ENCODE measurements at regions not wholly inside any gene's neighbourhood (a gene's known extent, or its start where the extent isn't known, plus 50 kb on each side); places are given as distances from the start of the nearest gene placed in this dataset.

DNA sequence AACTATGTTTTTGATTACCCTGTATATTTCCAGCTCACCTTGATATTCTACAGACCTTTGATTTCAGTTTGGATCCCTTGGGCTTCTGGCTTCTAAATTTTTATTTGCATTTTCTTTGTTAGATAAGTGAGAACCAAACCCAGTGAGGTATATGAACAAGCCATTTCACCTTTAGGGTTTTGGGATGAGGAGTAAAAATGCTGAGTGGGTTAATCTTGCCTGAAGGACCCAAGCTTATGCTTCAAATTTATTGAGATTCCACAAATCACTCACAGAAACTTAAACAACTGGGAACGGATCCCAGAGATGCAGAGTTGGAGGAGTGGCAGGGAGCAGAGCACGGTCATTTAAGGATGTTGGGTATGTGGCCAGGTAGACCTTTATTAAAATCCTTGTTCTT, 263.3 kb upstream of the BMP2 start:
- Histone ChIP-seq H3K4me3 (ENCODE audit: low read length) (no peak overlapping the region), H3K9ac (ENCODE audit: low read length) (no peak overlapping the region), H3K9me3 (ENCODE audit: control insufficient read depth, low read length) (peaks cover 10% of the 10 kb centered on the region), H3K4me1 (ENCODE audit: control insufficient read depth, insufficient read depth, low read length) (peaks cover 4% of the 10 kb centered on the region), H3K27me3 (replicated peaks; ENCODE audit: control insufficient read depth, insufficient read depth, low read length) (peaks cover 17% of the 10 kb centered on the region), H3K36me3 (ENCODE audit: control insufficient read depth, insufficient read depth, low read length, severe bottlenecking) (no peaks in the 10 kb centered on the region)
- no peak for DNase-seq (ENCODE audit: low read depth)

DNA sequence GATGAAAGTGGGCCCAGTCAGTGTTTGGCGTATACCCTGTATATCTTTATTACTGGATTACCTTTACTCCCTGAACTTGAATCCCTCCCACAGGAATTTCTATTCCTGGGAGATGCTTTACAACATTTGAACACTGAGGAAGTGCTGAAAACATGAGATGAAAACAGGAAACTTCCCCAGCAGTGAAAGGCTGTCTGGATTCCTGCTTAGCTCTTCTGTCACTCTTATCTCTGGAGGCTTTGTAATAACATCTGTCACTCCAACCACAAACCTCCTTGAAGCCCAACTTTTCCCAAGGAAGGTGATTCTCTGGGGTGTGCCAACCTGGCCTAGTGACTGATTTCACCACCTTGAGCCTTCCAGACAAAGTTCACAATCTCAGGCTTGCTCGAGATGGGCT, 264.5 kb upstream of the BMP2 start:
- peaks cover 20% of the 10 kb centered on the region for H3K27me3 ChIP-seq (replicated peaks; ENCODE audit: control insufficient read depth, insufficient read depth, low read length)
- H3K9me3 ChIP-seq (ENCODE audit: control insufficient read depth, low read length) = peaks cover 3% of the 10 kb centered on the region
- no peak overlapping the region for H3K9ac ChIP-seq (ENCODE audit: low read length)
- no peak overlapping the region for H3K4me3 ChIP-seq (ENCODE audit: low read length)
- H3K36me3 ChIP-seq (ENCODE audit: control insufficient read depth, insufficient read depth, low read length, severe bottlenecking) = no peaks in the 10 kb centered on the region
- DNase-seq (ENCODE audit: low read depth) = no peak
- H3K4me1 ChIP-seq (ENCODE audit: control insufficient read depth, insufficient read depth, low read length) = peaks cover 4% of the 10 kb centered on the region

DNA sequence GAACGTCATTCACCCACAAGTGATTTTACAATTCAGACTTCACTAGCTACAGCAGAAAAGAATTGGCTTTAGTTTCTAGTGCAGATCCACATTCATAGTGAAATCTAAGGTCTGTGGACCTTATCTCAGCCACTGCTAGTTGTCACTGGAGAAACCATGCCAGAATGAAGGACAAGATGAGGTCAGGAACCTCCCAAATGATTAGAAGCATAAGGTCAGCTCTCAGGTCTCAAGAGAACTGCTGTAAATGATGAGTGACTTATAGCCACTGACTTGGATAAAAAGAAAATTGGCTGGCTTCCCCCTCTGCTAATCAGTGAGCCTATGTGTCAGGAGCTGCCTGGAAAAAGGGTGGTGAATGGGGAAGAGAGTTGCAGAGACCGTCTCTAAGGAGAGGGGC, 265.3 kb upstream of the BMP2 start:
- Histone ChIP-seq H3K9me3 (ENCODE audit: control insufficient read depth, low read length) (peaks cover 3% of the 10 kb centered on the region), H3K36me3 (ENCODE audit: control insufficient read depth, insufficient read depth, low read length, severe bottlenecking) (no peaks in the 10 kb centered on the region), H3K4me3 (ENCODE audit: low read length) (no peak overlapping the region), H3K27me3 (replicated peaks; ENCODE audit: control insufficient read depth, insufficient read depth, low read length) (peaks cover 22% of the 10 kb centered on the region), H3K4me1 (ENCODE audit: control insufficient read depth, insufficient read depth, low read length) (peaks cover 4% of the 10 kb centered on the region), H3K9ac (ENCODE audit: low read length) (no peak overlapping the region)
- DNase-seq (ENCODE audit: low read depth) = no peak

DNA sequence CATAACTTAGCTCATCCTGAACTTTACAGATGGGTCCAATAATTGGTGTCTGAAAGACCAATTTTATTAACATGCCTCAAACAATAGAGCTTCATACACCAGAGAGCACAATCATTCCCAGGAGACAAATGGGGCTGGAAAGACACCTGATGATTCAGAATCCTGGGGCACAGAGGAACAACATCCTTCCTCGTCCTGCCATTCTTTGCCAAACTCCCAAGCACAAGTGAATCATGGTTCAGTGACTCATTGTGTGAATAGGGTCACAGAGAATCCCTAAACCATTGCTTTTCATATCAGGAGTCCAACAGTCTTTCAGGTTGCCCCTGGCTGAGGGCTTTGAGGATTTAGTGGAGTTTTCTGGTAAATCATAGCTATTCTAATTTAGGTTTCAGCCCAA, 266.4 kb upstream of the BMP2 start:
- H3K36me3 ChIP-seq (ENCODE audit: control insufficient read depth, insufficient read depth, low read length, severe bottlenecking) = no peaks in the 10 kb centered on the region
- no peak overlapping the region for H3K4me3 ChIP-seq (ENCODE audit: low read length)
- DNase-seq (ENCODE audit: low read depth) = no peak
- no peak overlapping the region for H3K9ac ChIP-seq (ENCODE audit: low read length)
- peaks cover 4% of the 10 kb centered on the region for H3K4me1 ChIP-seq (ENCODE audit: control insufficient read depth, insufficient read depth, low read length)
- H3K27me3 ChIP-seq (replicated peaks; ENCODE audit: control insufficient read depth, insufficient read depth, low read length) = peaks cover 13% of the 10 kb centered on the region
- peaks cover 3% of the 10 kb centered on the region for H3K9me3 ChIP-seq (ENCODE audit: control insufficient read depth, low read length)

DNA sequence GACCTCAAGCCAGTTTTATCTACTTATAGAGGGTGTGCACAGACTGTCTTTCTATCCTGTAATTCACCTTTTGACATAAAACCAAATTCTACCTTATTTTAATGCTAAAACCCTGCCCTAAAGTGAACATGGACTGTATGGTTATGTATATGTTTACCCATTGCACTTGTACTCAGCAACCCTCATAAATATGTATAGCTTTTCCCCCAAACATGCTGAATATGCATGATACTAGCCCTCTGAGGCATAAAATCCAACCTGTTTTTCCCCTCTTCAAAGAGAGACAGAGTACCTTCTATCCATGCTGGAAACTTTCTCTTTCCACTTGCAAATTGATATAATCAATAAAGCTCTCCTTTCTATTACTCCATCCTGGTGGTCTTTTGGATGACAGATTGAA, 267.9 kb upstream of the BMP2 start:
- no peak for DNase-seq (ENCODE audit: low read depth)
- Histone ChIP-seq H3K9ac (ENCODE audit: low read length) (no peak overlapping the region), H3K4me1 (ENCODE audit: control insufficient read depth, insufficient read depth, low read length) (peaks cover 4% of the 10 kb centered on the region), H3K9me3 (ENCODE audit: control insufficient read depth, low read length) (peaks cover 3% of the 10 kb centered on the region), H3K27me3 (replicated peaks; ENCODE audit: control insufficient read depth, insufficient read depth, low read length) (peaks cover 23% of the 10 kb centered on the region), H3K4me3 (ENCODE audit: low read length) (no peak overlapping the region), H3K36me3 (ENCODE audit: control insufficient read depth, insufficient read depth, low read length, severe bottlenecking) (no peaks in the 10 kb centered on the region)

DNA sequence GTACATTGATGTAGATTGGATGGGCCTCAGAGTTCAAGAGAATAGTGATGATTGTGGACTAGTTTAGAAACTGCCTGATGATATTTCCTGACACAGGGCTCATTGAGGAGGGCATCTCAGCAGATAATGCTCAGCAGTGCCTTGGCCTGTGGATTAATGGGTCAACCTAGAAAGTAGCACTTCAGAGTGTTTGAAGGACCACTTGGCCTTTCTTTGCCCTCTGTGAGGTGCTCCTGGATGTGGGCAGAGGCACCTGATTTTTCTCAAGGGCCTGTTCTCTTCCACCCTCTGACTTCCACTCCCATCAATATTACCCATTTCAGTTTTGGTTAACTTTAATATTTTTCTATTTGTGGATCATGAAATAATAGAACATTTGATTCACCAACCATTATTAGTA, 270.6 kb upstream of the BMP2 start:
- Histone ChIP-seq H3K27me3 (replicated peaks; ENCODE audit: control insufficient read depth, insufficient read depth, low read length) (peaks cover 28% of the 10 kb centered on the region), H3K4me3 (ENCODE audit: low read length) (no peak overlapping the region), H3K9me3 (ENCODE audit: control insufficient read depth, low read length) (peaks cover 3% of the 10 kb centered on the region), H3K9ac (ENCODE audit: low read length) (no peak overlapping the region), H3K4me1 (ENCODE audit: control insufficient read depth, insufficient read depth, low read length) (peaks cover 4% of the 10 kb centered on the region), H3K36me3 (ENCODE audit: control insufficient read depth, insufficient read depth, low read length, severe bottlenecking) (no peaks in the 10 kb centered on the region)
- no peak for DNase-seq (ENCODE audit: low read depth)

DNA sequence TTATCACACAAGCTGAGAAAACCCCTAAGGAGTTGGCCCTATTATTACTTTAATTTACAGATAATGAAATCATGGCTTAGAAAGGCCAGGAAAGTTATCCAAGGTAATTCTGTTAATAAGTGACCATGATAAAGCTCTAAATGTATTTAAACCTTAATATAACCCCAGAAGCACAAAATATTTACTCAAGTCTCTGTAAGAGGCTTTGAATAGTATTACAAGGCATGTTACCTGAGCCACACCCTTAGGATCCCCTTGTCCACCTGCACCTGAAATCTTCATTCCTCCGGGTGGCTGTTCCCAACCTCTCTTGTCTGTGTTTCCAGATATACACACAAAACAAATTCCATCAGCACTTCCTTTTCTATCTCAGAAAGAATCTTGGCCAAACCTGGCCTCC, 271.6 kb upstream of the BMP2 start:
- peaks cover 3% of the 10 kb centered on the region for H3K9me3 ChIP-seq (ENCODE audit: control insufficient read depth, low read length)
- H3K36me3 ChIP-seq (ENCODE audit: control insufficient read depth, insufficient read depth, low read length, severe bottlenecking) = no peaks in the 10 kb centered on the region
- H3K4me1 ChIP-seq (ENCODE audit: control insufficient read depth, insufficient read depth, low read length) = no peaks in the 10 kb centered on the region
- H3K27me3 ChIP-seq (replicated peaks; ENCODE audit: control insufficient read depth, insufficient read depth, low read length) = peaks cover 28% of the 10 kb centered on the region
- H3K9ac ChIP-seq (ENCODE audit: low read length) = no peak overlapping the region
- no peak overlapping the region for H3K4me3 ChIP-seq (ENCODE audit: low read length)
- DNase-seq (ENCODE audit: low read depth) = no peak

DNA sequence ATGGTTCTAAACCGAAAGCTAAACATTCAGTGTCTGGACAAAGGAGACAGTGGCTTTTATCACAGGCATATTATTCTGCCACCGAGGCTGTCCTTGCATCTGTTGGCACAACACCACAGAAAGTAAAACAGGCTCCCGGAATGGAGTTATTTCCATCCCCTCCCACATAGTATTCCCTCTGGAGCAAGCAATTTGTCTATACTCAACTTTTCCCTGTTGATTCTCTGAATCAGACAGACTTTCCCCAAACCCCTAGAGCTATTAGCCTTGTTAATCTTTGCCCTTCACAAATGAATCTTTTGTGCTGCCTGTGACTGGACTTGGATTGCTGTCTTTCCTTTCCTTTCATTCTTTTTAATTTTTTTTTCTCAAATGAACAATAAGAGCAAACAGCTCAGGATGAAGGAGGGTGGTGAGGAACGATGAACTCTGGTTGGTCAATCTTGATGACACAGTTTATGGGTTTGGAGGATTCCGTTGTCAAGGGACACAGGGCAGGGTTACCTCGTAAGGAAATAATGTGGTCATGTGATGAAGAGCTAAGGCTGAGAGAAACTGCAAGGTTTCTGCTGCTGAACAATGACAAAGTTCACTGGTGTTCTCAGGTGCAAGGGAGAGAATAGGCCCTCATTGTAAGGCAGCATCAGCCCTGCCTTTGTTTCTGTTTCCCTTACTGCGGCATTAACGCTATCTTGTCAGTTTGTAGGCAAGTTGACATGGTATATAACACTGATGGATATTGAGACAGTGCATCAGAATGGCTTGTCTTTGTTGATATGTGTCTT, 275.0 kb upstream of the BMP2 start:
- no peak overlapping the region for H3K4me3 ChIP-seq (ENCODE audit: low read length)
- H3K9ac ChIP-seq (ENCODE audit: low read length) = no peak overlapping the region
- H3K9me3 ChIP-seq (ENCODE audit: control insufficient read depth, low read length) = no peaks in the 10 kb centered on the region
- H3K27me3 ChIP-seq (replicated peaks; ENCODE audit: control insufficient read depth, insufficient read depth, low read length) = peaks cover 32% of the 10 kb centered on the region
- no peak for DNase-seq (ENCODE audit: low read depth)
- no peaks in the 10 kb centered on the region for H3K4me1 ChIP-seq (ENCODE audit: control insufficient read depth, insufficient read depth, low read length)
- H3K36me3 ChIP-seq (ENCODE audit: control insufficient read depth, insufficient read depth, low read length, severe bottlenecking) = no peaks in the 10 kb centered on the region

DNA sequence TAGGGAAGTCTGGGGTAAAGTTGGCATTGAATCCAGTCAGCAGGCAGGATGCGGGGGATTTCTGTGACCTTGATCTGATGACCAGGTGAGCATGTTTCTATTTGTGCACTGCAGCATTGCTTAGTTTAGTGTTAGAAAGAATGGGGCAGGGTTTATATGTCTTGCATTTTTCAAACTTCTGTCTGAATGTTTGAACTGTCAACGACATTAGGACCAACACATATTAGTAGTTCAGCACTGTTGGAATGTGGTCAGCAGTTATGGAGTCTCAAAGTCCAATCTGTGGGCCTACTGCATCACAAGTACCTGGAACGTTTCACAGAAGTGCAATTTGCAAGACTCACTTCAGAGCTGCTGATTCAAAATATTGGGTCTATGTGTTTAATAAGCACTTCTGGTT, 276.6 kb upstream of the BMP2 start:
- Histone ChIP-seq H3K4me3 (ENCODE audit: low read length) (no peak overlapping the region), H3K9ac (ENCODE audit: low read length) (no peak overlapping the region), H3K36me3 (ENCODE audit: control insufficient read depth, insufficient read depth, low read length, severe bottlenecking) (no peaks in the 10 kb centered on the region), H3K27me3 (replicated peaks; ENCODE audit: control insufficient read depth, insufficient read depth, low read length) (peaks cover 32% of the 10 kb centered on the region), H3K9me3 (ENCODE audit: control insufficient read depth, low read length) (no peaks in the 10 kb centered on the region), H3K4me1 (ENCODE audit: control insufficient read depth, insufficient read depth, low read length) (no peaks in the 10 kb centered on the region)
- no peak for DNase-seq (ENCODE audit: low read depth)

DNA sequence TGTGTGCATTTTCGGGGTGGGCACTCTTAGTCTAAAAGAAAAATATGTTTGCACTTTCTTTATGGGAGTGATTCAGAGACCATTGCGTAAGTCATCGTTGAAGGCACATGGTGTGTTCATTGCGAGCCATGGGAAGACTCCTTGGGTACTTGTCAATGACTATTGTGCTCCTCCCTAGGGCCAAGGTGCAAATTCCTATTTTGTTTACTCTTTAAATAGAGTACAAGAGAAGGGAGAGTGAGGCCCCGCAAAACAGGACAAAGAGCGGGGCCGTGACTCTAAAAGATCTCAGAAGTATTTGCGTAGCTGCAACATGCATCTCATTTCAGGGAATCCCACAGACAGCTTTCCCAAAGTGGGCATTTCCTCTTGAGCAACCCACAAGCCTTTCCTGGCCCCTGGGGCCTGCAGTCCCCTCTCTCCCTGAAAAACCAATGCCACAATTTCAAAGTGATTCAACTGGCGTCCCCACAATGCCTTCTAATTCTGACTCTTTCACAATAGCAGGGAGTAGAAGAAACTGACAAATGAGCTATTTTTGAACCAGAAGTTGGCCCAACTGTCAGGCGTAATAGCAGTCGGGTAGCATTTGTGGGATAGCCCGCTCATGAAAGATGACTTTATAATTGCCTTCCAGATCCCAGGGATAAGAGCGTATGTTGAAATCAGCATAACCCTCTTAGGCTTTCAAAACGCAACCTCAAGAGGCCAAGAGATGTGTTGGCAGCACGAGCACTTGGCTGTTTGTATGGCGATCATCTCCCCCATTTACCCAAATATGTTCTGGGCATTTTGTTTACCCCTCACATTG, 277.9 kb upstream of the BMP2 start:
- Histone ChIP-seq H3K4me3 (ENCODE audit: low read length) (no peak overlapping the region), H3K36me3 (ENCODE audit: control insufficient read depth, insufficient read depth, low read length, severe bottlenecking) (no peaks in the 10 kb centered on the region), H3K27me3 (replicated peaks; ENCODE audit: control insufficient read depth, insufficient read depth, low read length) (peaks cover 28% of the 10 kb centered on the region), H3K4me1 (ENCODE audit: control insufficient read depth, insufficient read depth, low read length) (no peaks in the 10 kb centered on the region), H3K9ac (ENCODE audit: low read length) (no peak overlapping the region), H3K9me3 (ENCODE audit: control insufficient read depth, low read length) (no peaks in the 10 kb centered on the region)
- no peak for DNase-seq (ENCODE audit: low read depth)

DNA sequence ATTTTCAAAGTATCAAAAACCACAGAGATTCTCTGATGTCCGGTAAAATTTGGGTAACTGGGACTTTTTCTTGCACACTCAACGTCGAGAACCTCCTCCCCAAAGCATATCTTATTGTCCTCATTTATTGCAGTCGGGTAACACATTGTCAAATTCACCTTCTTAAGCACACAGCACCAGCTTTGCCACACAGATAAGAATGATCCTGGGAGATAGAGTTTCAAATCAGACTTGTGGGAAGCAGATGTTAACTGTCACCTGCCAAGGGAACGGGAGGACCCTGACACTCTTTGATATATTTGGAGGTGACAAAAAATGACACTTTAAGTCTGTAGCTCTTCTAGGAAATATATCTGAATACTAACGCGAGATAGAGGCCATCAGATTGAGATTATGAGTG, 282.1 kb upstream of the BMP2 start:
- H3K4me1 ChIP-seq (ENCODE audit: control insufficient read depth, insufficient read depth, low read length) = no peaks in the 10 kb centered on the region
- peaks cover 39% of the 10 kb centered on the region for H3K27me3 ChIP-seq (replicated peaks; ENCODE audit: control insufficient read depth, insufficient read depth, low read length)
- no peak overlapping the region for H3K9ac ChIP-seq (ENCODE audit: low read length)
- H3K9me3 ChIP-seq (ENCODE audit: control insufficient read depth, low read length) = peaks cover 4% of the 10 kb centered on the region
- DNase-seq (ENCODE audit: low read depth) = no peak
- no peaks in the 10 kb centered on the region for H3K36me3 ChIP-seq (ENCODE audit: control insufficient read depth, insufficient read depth, low read length, severe bottlenecking)
- no peak overlapping the region for H3K4me3 ChIP-seq (ENCODE audit: low read length)
